ENCODE measurements at regions not wholly inside any gene's neighbourhood (a gene's known extent, or its start where the extent isn't known, plus 50 kb on each side); places are given as distances from the start of the nearest gene placed in this dataset.

DNA sequence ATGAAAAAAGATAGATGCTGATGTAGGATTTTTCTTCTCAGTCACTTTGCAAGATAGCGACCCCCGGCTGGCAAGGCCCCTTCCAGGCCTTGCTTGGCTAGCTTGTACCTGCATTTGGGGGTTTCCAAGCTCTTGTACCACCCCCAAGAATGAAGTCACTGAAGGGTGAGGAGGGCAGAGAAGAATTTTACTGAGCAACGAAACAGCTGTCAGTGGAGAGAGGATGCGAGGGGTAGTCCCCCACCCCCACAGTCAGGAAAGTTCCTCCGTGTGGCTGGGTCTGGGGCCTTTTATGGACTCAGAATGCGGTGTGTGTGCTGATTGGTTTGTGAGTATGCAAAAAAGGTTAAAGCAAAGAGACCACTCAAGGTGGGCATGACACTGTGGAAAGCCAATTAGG is 382.0 kb downstream of the GPD2 start:
- DNase-seq (ENCODE audit: low read depth in 2 of 2): no peak
- TF ChIP-seq, protein P1, sequence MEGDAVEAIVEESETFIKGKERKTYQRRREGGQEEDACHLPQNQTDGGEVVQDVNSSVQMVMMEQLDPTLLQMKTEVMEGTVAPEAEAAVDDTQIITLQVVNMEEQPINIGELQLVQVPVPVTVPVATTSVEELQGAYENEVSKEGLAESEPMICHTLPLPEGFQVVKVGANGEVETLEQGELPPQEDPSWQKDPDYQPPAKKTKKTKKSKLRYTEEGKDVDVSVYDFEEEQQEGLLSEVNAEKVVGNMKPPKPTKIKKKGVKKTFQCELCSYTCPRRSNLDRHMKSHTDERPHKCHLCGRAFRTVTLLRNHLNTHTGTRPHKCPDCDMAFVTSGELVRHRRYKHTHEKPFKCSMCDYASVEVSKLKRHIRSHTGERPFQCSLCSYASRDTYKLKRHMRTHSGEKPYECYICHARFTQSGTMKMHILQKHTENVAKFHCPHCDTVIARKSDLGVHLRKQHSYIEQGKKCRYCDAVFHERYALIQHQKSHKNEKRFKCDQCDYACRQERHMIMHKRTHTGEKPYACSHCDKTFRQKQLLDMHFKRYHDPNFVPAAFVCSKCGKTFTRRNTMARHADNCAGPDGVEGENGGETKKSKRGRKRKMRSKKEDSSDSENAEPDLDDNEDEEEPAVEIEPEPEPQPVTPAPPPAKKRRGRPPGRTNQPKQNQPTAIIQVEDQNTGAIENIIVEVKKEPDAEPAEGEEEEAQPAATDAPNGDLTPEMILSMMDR (IDR thresholded peaks at IDR 0.05; ENCODE audit: low read depth, low read length): no peak
- no peak overlapping the region for H3K4me3 ChIP-seq (replicated peaks in 1 of 2; ENCODE audit: low read depth in 2 of 2, low read length in 2 of 2)

DNA sequence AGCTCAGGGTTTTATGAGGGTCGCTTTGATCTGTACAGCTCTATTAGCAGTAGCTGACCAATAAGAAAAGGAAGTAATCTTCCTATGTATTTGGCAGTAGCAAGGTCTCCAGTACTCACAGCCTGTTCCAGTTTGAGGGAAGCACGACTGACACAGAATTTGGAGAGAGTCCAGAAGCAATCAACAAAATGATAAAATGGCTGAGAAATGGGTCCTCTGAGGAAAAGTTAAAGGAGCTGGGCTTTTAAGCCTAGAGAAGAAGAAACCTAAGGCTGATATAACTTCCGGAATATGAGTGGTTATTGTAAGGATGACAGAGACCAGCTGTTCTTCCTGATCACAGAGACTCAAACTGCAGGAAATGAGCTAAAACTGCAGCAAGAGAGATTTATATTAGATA is 382.8 kb downstream of the GPD2 start:
- peak; percentile 58 to 71 for DNase-seq (ENCODE audit: low read depth in 2 of 2)
- no peak overlapping the region for H3K4me3 ChIP-seq (replicated peaks in 1 of 2; ENCODE audit: low read depth in 2 of 2, low read length in 2 of 2)
- TF ChIP-seq, protein P1 (IDR thresholded peaks at IDR 0.05; ENCODE audit: low read depth, low read length): no peak

DNA sequence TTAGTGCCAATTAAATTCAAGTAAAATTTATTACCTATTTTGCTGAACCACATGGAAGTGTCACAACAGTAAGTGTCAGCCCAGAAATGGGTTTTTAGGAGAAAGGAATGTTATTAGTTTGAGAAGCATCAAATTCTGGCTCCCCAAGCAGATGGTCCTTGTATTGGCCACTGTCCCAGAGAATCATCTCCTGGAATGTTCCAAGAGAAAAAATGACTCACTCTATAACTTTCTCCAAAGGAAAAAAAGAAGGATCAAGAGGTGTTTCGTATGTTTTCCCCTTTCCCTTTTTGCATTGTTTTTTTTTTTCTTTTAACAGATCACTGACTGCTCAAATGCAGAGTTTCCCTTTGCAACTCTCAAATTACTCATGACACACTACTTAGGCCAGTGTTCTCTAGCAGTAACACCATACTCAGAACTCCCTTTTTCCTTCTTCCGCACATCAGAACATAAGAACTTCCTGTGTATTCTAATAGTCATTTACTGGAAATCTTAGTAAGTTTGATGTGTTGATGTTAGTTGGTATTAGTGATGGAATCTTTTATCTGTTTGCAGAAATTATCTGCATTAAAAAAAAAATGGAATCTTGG is 390.3 kb downstream of the GPD2 start:
- no peak overlapping the region for H3K4me3 ChIP-seq (replicated peaks in 1 of 2; ENCODE audit: low read depth in 2 of 2, low read length in 2 of 2)
- DNase-seq (ENCODE audit: low read depth in 2 of 2): peak; percentile 70 to 82
- TF ChIP-seq, protein P1 (IDR thresholded peaks at IDR 0.05; ENCODE audit: low read depth, low read length): no peak

- no peak overlapping the region for H3K4me3 ChIP-seq (replicated peaks in 1 of 2; ENCODE audit: low read depth in 2 of 2, low read length in 2 of 2)
- no peak for DNase-seq (ENCODE audit: low read depth in 2 of 2)
- TF ChIP-seq, protein P1 (IDR thresholded peaks at IDR 0.05; ENCODE audit: low read depth, low read length): no peak
These were observed 398.3 kb downstream of the GPD2 start for GRCh38 chr2:156834431-156834830.

GRCh38 chr2:156837635-156838370 is 401.6 kb downstream of the GPD2 start:
- no peak overlapping the region for H3K4me3 ChIP-seq (replicated peaks in 1 of 2; ENCODE audit: low read depth in 2 of 2, low read length in 2 of 2)
- DNase-seq (ENCODE audit: low read depth in 2 of 2): no peak
- TF ChIP-seq, protein P1 (IDR thresholded peaks at IDR 0.05; ENCODE audit: low read depth, low read length): no peak

- DNase-seq (ENCODE audit: low read depth in 2 of 2): no peak
- TF ChIP-seq, protein P1 (IDR thresholded peaks at IDR 0.05; ENCODE audit: low read depth, low read length): no peak
These were observed 405.1 kb downstream of the GPD2 start for GRCh38 chr2:156841321-156841720.

More at GRCh38 chr2:156841321-156841720, 405.1 kb downstream of the GPD2 start:
- no peak overlapping the region for H3K4me3 ChIP-seq (replicated peaks in 1 of 2; ENCODE audit: low read depth in 2 of 2, low read length in 2 of 2)
